Right ventricle myocardium superior (tissue), 1 donor: ENCODE measurements at regions not wholly inside any gene's neighbourhood (a gene's known extent, or its start where the extent isn't known, plus 50 kb on each side); places are given as distances from the start of the nearest gene placed in this dataset.
A peak's percentile ranks its signal among the peaks of the same experiment; 100 is the strongest.
"Not testable (repeated sequence)": the region's sequence is repeated elsewhere in the genome, so short reads cannot be mapped to it uniquely, and the experiment has no call there.

Experiments used
- ATAC-seq: fragments of 200-7000 bp; cut with Tn5 transposase; one replicate; pipeline ENCODE4 v1.9.1; 2020; ENCODE audit warnings: mild to moderate bottlenecking; ENCODE audit not compliant: poor library complexity
- DNase-seq: peaks from one replicate; pipeline ENCODE4 v3.0.0-alpha.2; 2020
- intact Hi-C: fragments of 100-400 bp; cut with DNase I; formaldehyde crosslinking; loops from one replicate; pipeline ENCODE4 v1.11.2; 2022
- donor health status: DM: no; HTN: yes; CAD: no; lungs with severe emphysema.

- ATAC-seq: no peak
- intact Hi-C loops: no loop called here
- no peak for DNase-seq
Observed at GRCh38 chr5:66234241-66234640, 90.1 kb downstream of the SREK1 start.

- intact Hi-C loops: no loop called here
- ATAC-seq (no peak), DNase-seq (no peak)
Observed at GRCh38 chr5:66238435-66238834, 94.3 kb downstream of the SREK1 start.

- ATAC-seq (no peak), DNase-seq (no peak)
- intact Hi-C loops: no loop called here
Observed at GRCh38 chr5:66239034-66239433, 94.9 kb downstream of the SREK1 start.

DNA sequence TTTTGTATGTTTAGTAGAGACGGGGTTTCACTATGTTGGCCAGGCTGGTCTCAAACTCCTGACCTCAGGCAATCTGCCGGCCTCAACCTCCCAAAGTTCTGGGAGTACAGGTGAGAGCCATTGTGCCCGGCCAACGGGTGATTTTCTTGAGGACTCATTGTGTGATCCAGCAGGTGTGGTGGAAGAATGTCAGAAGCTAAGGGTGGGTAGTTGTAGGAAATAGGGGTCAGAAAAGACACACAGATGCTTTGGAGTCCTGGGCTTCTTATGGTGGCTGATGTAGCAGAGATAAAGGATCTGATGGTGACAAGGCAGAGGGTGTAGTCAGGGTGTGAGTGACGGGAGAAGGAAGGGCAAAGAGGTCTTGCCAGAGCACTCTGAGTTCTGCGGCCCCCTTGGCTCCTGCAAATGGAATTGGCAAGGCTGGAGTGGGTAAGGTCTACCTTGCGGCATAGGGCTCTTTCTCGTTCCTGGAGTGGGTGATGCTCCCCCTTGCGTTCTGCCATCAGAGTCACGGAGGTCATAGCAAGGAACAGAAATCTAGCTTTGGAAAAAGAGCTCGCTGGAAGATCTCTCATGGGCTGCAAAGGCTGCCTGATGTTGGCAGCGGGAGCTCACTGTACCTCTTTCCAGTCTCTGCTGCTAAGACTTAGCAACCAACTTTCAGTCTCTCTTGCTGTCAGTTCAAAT lies 97.2 kb downstream of the SREK1 start:
- no peak for DNase-seq
- no peak for ATAC-seq
- intact Hi-C loops: no loop called here

DNA sequence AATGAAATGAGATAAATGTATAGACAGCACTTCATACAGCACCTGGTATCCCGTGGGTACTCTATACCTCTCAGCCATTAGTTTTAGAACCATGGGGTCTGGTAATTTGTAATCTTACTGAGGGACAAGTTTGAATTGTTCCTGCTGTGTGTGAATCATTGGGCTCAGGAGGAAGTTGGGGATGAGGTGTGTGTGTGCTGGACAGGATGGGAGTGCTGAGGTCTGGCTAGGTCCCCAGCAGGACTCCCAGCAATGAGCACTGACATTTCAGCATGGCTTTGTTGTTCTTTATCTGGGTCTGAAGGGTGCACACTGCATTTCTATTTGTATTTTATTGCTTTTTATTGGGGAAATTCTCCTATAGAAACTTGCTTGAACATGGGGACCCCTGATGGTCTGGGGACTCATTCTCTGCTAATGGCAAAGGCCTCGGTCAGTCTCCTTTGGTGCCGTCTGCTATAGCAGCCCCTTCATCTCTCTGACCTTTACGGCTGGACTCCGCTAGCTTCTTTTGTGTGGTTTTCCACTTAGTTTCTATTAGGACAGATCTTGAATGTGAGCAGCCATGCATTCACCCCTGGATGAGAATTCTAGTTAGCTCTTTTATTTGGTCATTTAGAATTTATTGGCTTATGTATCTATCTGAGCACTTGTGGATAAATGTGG lies 98.1 kb downstream of the SREK1 start:
- intact Hi-C loops: no loop called here
- no peak for DNase-seq
- ATAC-seq: no peak

DNA sequence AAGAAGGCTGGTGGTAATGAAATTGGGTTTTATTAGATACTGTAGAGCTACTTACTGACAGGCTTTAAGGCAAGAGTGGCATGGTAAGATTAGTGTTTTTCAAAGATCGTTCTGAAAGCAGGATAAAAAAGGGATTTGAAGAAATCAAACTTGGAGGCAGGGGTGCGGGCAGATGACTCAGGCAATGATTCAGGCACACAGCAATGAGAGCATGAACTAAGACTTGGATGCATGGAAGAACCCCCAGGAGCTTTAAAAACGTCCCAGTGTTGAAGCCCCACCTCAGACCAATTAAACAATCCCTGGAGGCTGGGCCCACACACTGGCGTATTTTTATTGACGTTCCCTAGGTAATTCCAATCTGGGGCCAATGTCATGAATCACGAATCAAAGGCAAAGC lies 102.5 kb downstream of the SREK1 start:
- ATAC-seq (no peak), DNase-seq (no peak)
- intact Hi-C loops: no loop called here

- ATAC-seq: no peak
- intact Hi-C loops: no loop called here
- DNase-seq: no peak
Observed at GRCh38 chr5:66247176-66247960, 103.3 kb downstream of the SREK1 start.

- no peak for ATAC-seq
- DNase-seq: no peak
- intact Hi-C loops: no loop called here
Observed at GRCh38 chr5:66248874-66249273, 104.8 kb downstream of the SREK1 start.

DNA sequence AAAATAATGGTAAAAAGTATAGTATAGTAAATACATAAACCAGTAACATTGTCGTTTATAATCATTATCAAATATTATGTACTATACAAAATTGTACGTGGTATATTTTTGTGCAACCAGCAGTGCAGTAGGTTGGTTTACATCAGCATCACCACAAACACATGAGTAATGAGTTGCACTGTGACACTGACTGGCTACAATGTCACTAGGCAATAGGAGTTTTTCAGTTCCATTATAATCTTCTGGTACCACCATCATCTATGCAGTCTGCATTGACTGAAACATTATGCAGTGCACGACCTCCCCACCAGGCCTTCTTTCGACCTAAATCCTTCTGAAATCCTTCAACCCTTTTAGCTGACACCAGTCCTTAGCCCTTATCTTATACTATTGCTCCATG lies 105.8 kb downstream of the SREK1 start:
- no peak for ATAC-seq
- no peak for DNase-seq
- intact Hi-C loops: no loop called here

DNA sequence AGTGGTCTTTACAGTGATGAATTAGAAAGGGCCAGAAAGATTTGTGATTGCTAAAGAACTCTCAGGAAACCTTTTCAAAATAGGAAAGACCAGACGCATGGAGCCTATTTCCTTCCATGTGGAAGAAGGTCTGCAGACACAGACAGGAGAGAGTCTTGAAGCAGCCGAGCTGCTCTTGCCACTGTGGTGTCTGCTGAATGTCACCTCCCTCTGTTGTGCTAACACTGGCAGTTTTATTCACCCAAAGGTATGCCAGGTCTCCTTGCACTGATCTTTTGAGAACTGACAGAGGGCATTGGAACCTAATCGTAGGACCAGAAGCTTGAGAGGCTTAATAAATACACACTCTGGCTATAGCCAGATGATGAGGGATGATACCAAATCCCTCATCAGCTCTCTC lies 108.7 kb downstream of the SREK1 start:
- intact Hi-C loops: no loop called here
- ATAC-seq (no peak), DNase-seq (no peak)

- intact Hi-C loops: no loop called here
- no peak for ATAC-seq
- DNase-seq: no peak
Observed at GRCh38 chr5:66255714-66256113, 111.6 kb downstream of the SREK1 start.

DNA sequence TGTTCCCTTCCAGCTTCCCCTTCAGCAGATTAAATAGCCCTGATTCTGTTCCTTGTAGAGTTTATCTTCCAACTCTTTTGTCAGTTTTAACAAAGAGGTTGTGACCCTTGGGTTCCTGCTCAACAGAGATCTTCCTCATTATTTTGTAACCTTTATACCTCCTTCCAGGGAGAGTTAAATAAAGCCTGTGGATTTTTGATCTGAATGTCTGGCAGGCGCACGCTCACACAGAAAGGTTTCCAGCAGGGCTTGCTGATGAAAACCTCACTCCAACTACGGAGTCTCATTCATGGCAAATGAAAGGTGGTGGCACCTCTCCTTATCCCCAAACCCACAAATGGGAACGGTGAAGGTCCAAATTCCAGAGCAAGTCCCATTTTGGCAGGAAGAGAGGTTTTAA lies 129.0 kb downstream of the SREK1 start:
- ATAC-seq: no peak
- no peak for DNase-seq
- intact Hi-C loops: no loop called here

DNA sequence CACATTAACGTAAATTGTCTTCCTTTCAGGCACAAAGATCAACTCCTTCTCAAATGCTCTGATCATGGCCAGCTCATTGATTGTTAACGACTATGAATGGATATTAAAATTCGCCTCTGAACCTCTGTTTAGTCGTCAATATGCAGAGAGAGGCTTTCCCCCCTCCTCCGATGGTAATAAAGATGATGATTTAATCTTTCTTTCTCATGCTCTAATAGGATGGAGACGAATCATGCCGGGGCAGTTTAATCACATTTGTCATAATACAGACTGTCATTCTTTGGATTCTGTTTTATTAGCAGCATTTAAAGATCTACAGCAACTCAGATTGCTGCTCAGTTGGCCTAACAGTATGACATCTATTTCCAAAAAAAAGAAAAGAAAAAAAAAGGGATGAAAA lies 132.9 kb downstream of the SREK1 start:
- intact Hi-C loops: no loop called here
- DNase-seq: no peak
- no peak for ATAC-seq

- intact Hi-C loops: no loop called here
- DNase-seq (no peak), ATAC-seq (no peak)
Observed at GRCh38 chr5:66277981-66278380, 133.9 kb downstream of the SREK1 start.

DNA sequence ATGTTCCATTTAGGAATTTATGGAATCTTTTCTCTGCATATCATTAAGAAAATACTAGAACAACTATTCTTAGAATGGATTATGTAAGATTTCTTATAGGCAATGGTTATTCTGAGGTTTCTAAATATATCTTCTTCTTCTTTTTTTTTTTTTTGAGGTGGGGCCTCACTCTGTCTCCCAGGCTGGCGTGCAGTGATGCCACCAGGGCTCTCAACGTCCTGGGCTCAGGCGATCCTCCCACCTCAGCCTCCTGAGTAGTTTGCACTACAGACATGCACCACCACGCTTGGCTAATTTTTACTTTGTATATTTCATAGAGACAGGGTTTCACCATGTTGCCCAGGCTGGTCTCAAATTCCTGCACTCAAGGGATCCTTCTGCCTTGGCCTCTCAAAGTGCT lies 137.2 kb downstream of the SREK1 start:
- intact Hi-C loops: no loop called here
- DNase-seq: no peak
- ATAC-seq: no peak

DNA sequence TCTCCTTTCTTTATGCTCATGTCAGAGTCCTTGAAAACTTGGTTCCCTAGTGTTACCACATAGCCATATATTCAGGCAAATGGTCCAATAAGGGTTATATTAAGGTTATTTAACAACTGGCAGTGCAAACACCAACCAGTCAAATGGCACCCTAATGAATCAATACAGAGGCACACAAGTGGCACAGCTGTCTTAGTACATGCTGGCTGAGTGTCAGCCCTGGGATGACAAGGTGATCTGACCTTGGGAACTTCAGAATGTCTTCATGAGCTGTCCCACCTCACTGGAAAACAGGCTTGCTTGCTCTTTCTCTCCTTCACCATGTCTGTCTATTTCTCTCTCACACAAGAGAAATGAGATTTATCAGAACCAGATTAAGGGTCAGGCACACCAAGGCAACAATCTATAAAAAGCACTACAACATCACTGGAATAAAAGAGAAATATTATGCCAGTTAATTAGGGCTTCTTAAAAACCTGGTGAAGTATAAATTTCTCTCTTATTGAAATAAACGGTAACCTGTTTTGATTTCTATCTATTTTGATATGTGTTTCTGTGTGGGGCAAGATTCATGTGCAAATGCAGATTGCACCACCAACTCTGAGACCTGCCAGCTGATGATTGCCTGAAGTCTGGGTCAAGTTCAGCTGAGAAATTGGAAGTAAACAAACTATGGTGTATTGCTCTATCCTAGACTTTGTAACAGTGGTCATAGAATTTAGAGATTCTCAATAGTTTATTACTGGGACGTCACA lies 140.7 kb downstream of the SREK1 start:
- ATAC-seq: peak; percentile 75
- intact Hi-C loops: no loop called here
- DNase-seq: no peak

GRCh38 chr5:66285343-66285922 lies 141.3 kb downstream of the SREK1 start:
- ATAC-seq (no peak), DNase-seq (no peak)
- intact Hi-C loops: no loop called here

- no peak for ATAC-seq
- intact Hi-C loops: no loop called here
- no peak for DNase-seq
Observed at GRCh38 chr5:66291771-66292170, 147.7 kb downstream of the SREK1 start.

- ATAC-seq, intact Hi-C loops, DNase-seq: not testable (repeated sequence)
Observed at GRCh38 chr5:66293851-66294250, 149.8 kb downstream of the SREK1 start.
